Glutamatergic neuron (in vitro differentiated cells): ENCODE measurements at regions not wholly inside any gene's neighbourhood (a gene's known extent, or its start where the extent isn't known, plus 50 kb on each side); places are given as distances from the start of the nearest gene placed in this dataset.

Experiments
- DNase-seq: peaks from one replicate; pipeline ENCODE4 v3.0.0; 2022
- H3K27ac Mint-ChIP-seq: one replicate; pipeline ENCODE4 v1.8.0; 2020; ENCODE audit warnings: mild to moderate bottlenecking, mixed read lengths, inconsistent platforms; ENCODE audit not compliant: unreplicated experiment
- H3K27me3 Mint-ChIP-seq: one replicate; pipeline ENCODE4 v1.8.0; 2020; ENCODE audit warnings: mild to moderate bottlenecking, moderate library complexity, mixed read lengths, inconsistent platforms; ENCODE audit not compliant: unreplicated experiment
- H3K36me3 Mint-ChIP-seq: one replicate; pipeline ENCODE4 v1.8.0; 2020; ENCODE audit warnings: mild to moderate bottlenecking, mixed read lengths, inconsistent platforms; ENCODE audit not compliant: unreplicated experiment
- H3K4me1 Mint-ChIP-seq: one replicate; pipeline ENCODE4 v1.8.0; 2020; ENCODE audit warnings: mild to moderate bottlenecking, low read depth, mixed read lengths, inconsistent platforms; ENCODE audit not compliant: unreplicated experiment
- H3K4me3 Mint-ChIP-seq: one replicate; pipeline ENCODE4 v1.8.0; 2020; ENCODE audit warnings: mild to moderate bottlenecking, mixed read lengths, inconsistent platforms; ENCODE audit not compliant: unreplicated experiment
- H3K9me3 Mint-ChIP-seq: one replicate; pipeline ENCODE4 v1.8.0; 2020; ENCODE audit warnings: mild to moderate bottlenecking, moderate library complexity, mixed read lengths, inconsistent platforms; ENCODE audit not compliant: unreplicated experiment
- TF ChIP-seq, protein P1 (sequence below): fragments of 200-600 bp; sonication (generic); IDR thresholded peaks from one replicate; pipeline ENCODE4 v1.5.0; 2021; ENCODE audit not compliant: partially characterized antibody, unreplicated experiment

DNA sequence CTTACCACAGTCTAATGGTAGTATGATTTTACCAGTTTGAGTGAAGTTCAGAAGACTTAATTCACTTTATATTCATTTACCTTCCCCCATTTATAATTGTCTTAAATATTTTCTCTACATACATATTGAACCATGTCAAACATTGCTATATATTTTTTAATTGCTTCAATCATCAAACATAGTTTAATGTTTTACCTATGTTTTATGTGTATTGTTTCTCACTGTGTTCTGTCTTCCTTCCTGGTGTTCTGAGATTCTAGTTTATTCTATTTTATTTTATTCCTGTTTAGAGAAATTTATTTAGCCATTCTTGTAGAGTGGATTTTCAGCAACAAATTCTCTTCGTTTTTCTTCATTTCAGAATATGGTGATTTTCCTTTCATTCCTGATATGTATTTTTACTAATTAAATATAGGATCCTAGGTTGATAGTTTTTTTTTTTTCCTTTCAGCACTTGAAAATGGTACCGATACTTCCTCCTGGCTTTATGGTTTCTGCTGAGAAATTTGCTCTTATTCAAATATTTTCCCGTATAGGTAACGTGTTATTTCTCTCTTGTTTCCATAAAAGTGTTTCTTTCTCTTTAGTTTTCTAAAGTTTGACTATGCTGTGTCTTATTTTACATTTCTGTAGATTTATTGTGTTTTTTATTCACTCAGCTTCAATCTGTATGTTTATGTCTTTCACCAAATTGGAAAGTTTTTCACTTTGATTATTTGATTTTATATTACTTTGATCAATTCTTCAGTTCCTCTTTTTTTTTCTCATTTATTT, 201.8 kb upstream of the AGR3 start:
- Mint-ChIP-seq H3K4me1 (no peaks in the 10 kb centered on the region), H3K9me3 (no peaks in the 10 kb centered on the region), H3K36me3 (no peaks in the 10 kb centered on the region), H3K4me3 (no peak overlapping the region), H3K27ac (no peak overlapping the region), H3K27me3 (no peaks in the 10 kb centered on the region)
- TF ChIP-seq, protein P1, sequence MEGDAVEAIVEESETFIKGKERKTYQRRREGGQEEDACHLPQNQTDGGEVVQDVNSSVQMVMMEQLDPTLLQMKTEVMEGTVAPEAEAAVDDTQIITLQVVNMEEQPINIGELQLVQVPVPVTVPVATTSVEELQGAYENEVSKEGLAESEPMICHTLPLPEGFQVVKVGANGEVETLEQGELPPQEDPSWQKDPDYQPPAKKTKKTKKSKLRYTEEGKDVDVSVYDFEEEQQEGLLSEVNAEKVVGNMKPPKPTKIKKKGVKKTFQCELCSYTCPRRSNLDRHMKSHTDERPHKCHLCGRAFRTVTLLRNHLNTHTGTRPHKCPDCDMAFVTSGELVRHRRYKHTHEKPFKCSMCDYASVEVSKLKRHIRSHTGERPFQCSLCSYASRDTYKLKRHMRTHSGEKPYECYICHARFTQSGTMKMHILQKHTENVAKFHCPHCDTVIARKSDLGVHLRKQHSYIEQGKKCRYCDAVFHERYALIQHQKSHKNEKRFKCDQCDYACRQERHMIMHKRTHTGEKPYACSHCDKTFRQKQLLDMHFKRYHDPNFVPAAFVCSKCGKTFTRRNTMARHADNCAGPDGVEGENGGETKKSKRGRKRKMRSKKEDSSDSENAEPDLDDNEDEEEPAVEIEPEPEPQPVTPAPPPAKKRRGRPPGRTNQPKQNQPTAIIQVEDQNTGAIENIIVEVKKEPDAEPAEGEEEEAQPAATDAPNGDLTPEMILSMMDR, result no peak
- DNase-seq, result no peak

DNA sequence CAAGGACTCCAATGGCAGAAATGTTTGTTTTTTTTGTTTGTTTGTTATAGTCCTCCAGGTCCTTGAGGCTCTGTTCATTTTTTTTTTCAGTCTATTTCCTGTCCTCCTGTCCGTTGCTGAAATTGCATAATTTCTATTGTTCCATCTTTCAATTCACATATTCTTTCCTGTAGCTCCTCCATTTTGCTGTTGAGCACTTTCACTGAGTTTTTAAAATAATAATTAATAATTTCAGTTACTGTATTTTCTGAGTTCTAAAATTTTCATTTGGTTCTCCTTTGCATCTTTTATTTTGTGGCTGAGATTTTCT, 202.3 kb upstream of the AGR3 start:
- Mint-ChIP-seq H3K4me3 (no peak overlapping the region), H3K27ac (no peak overlapping the region), H3K36me3 (no peaks in the 10 kb centered on the region), H3K9me3 (no peaks in the 10 kb centered on the region), H3K4me1 (no peaks in the 10 kb centered on the region), H3K27me3 (no peaks in the 10 kb centered on the region)
- no peak for DNase-seq
- TF ChIP-seq, protein P1, result no peak

DNA sequence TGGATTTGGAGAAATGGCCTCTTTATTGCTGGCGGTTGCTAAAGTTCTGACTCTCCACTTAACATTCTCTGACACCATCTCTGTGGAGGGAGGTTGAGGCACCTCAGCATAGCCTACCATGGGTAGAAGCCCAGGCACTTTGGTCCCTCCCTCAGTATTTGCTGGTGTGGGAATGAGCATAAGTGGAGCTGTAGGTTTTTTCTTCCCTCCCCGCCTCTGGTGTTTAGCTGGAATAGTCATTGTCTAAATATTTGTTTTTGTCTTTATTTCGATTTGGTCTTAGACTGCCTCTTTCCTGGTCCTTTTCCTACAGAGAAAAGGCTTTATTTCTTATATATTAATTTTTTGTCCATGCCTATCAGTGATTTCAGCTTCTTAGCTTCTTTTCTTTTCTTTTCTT, 203.4 kb upstream of the AGR3 start:
- Mint-ChIP-seq H3K36me3 (no peaks in the 10 kb centered on the region), H3K4me1 (no peaks in the 10 kb centered on the region), H3K9me3 (no peaks in the 10 kb centered on the region), H3K4me3 (no peak overlapping the region), H3K27me3 (no peaks in the 10 kb centered on the region), H3K27ac (no peak overlapping the region)
- TF ChIP-seq, protein P1, result no peak
- no peak for DNase-seq

DNA sequence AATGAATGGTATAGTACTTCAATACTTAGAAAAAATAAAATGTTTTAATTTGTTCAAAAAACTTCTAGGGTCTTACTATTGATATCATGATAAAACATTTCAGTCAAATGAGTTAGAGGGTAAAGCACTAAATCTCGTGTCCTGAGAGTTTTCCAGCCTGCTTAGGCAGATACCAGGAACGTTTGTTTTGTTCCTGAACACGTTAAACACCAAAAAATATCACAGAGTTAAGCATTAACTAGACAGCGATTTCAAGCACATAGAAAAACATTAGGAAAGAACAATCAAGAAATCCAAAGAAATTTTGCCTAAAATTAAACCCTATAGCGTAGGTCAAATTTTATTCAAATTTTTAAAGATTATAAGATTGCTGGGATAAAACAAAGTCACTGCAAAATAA, 204.6 kb upstream of the AGR3 start:
- TF ChIP-seq, protein P1, result no peak
- no peaks in the 10 kb centered on the region for H3K36me3 Mint-ChIP-seq
- H3K4me1 Mint-ChIP-seq, result no peaks in the 10 kb centered on the region
- H3K27me3 Mint-ChIP-seq, result no peaks in the 10 kb centered on the region
- H3K27ac Mint-ChIP-seq, result no peak overlapping the region
- no peaks in the 10 kb centered on the region for H3K9me3 Mint-ChIP-seq
- no peak for DNase-seq
- H3K4me3 Mint-ChIP-seq, result no peak overlapping the region

DNA sequence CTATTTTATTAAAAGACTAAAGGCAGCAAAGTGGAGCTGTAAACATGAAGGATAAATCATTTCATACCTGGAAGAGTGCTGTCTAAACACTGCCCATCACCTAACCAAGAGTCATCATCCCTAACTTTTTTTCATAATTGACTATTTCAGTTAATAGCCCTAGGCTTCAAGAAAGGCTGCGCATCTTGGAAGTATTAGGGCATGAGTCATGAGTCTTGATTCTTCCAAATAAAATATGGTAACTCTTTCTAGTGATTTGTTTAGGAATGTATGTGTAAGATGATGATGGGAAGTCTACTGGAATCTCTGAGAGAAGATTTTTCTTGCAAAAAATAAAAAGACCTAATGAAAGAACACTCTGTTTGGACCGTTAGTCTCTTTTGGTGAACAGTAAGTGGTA, 207.7 kb upstream of the AHR start:
- Mint-ChIP-seq H3K4me3 (no peak overlapping the region), H3K27me3 (no peaks in the 10 kb centered on the region), H3K4me1 (no peaks in the 10 kb centered on the region), H3K9me3 (no peaks in the 10 kb centered on the region), H3K36me3 (no peaks in the 10 kb centered on the region), H3K27ac (no peak overlapping the region)
- no peak for DNase-seq
- TF ChIP-seq, protein P1, result no peak
